Body of pancreas (tissue), 4 donors: ENCODE measurements at regions not wholly inside any gene's neighbourhood (a gene's known extent, or its start where the extent isn't known, plus 50 kb on each side); places are given as distances from the start of the nearest gene placed in this dataset.
"Not testable (repeated sequence)": the region's sequence is repeated elsewhere in the genome, so short reads cannot be mapped to it uniquely, and the experiment has no call there.

Source experiments
- ATAC-seq: fragments of 150-250 bp; one replicate; pipeline ENCODE4 v1.9.1; 2016
- DNase-seq, 4 donors: peaks; one replicate each; pipeline ENCODE4 v3.0.0-alpha.2; 2019
- H3K27ac ChIP-seq, 4 donors: fragments of 200-600 bp; sonication (generic); 1 replicate in 3 of 4; 2 replicates in 1 of 4; pipeline versions ENCODE4 v1.5.1 to v1.6.1; 2016 to 2019; ENCODE audit warnings: mild to moderate bottlenecking in 1 of 4, mixed read lengths in 1 of 4, moderate library complexity in 1 of 4
- H3K27me3 ChIP-seq, 2 donors: fragments of 200-600 bp; sonication (generic); one replicate each; pipeline ENCODE4 v1.6.0; 2016; ENCODE audit warnings: mild to moderate bottlenecking in 1 of 2
- H3K36me3 ChIP-seq, 2 donors: fragments of 200-600 bp; sonication (generic); replicated peaks in 1 of 2; 2 replicates each; pipeline ENCODE4 v1.5.1; 2016; ENCODE audit warnings: low read depth in 2 of 2; ENCODE audit not compliant: insufficient read depth in 1 of 2
- H3K4me1 ChIP-seq: fragments of 200-600 bp; sonication (generic); one replicate; pipeline ENCODE4 v1.6.0; 2016
- H3K4me3 ChIP-seq, 2 donors: fragments of 200-600 bp; sonication (generic); 1 replicate in 1 of 2; 2 replicates in 1 of 2; pipeline ENCODE4 v1.5.1; 2016 to 2019
- H3K9me3 ChIP-seq, 3 donors: fragments of 200-600 bp; sonication (generic); 1 replicate in 2 of 3; 2 replicates in 1 of 3; pipeline ENCODE4 v1.5.1; 2016
- CTCF ChIP-seq, 7 experiments: fragments of 450-650 bp in 4 of 7; fragments of 200-600 bp in 3 of 7; sonication (generic) in 3 of 7; IDR thresholded peaks; one replicate each; pipeline ENCODE4 v1.5.1; 2016 to 2019; ENCODE audit warnings: antibody characterized with exemption in 7 of 7
- POLR2A ChIP-seq, 3 donors: fragments of 450-650 bp; IDR thresholded peaks; one replicate each; pipeline ENCODE4 v1.6.1; 2016; ENCODE audit warnings: antibody characterized with exemption in 3 of 3, mild to moderate bottlenecking in 2 of 3
- WGBS, 2 donors: methylation state at CpG; one replicate each; pipeline ENCODE4 v1.1.5; 2017; 5-methylcytosine and 5-hydroxymethylcytosine counted together
- intact Hi-C: fragments of 100-400 bp; cut with DNase I; formaldehyde crosslinking; loops from one replicate; pipeline ENCODE4 v1.15.1; 2023

GRCh38 chr17:34479371-34479770, 100.0 kb upstream of the TMEM132E start:
- ATAC-seq, result no peak
- Histone ChIP-seq H3K27me3 (no peaks in the 10 kb centered on the region), H3K27ac (no peak overlapping the region), H3K4me1 (no peaks in the 10 kb centered on the region), H3K36me3 (no peaks in the 10 kb centered on the region), H3K4me3 (no peak overlapping the region), H3K9me3 (no peaks in the 10 kb centered on the region)
- intact Hi-C loops, result no loop called here
- 49 to 53% methylated on average over 5 to 6 of the region's 6 CpGs for WGBS, 2 donors
- no peak for TF ChIP-seq CTCF (IDR thresholded peaks at IDR 0.05)
- no peak for TF ChIP-seq POLR2A (IDR thresholded peaks at IDR 0.05)
- DNase-seq, result no peak

GRCh38 chr17:34478244-34478643, 101.1 kb upstream of the TMEM132E start:
- Histone ChIP-seq H3K27me3 (no peaks in the 10 kb centered on the region), H3K4me3 (no peak overlapping the region), H3K36me3 (no peaks in the 10 kb centered on the region), H3K27ac (no peak overlapping the region), H3K9me3 (no peaks in the 10 kb centered on the region), H3K4me1 (no peaks in the 10 kb centered on the region)
- TF ChIP-seq POLR2A (IDR thresholded peaks at IDR 0.05) (no peak), CTCF (IDR thresholded peaks at IDR 0.05) (no peak)
- WGBS, 2 donors, result 68 to 74% methylated on average over 3 of the region's 3 CpGs
- ATAC-seq, result no peak
- DNase-seq, result no peak
- intact Hi-C loops, result no loop called here

- Histone ChIP-seq H3K36me3 (no peaks in the 10 kb centered on the region), H3K9me3 (no peaks in the 10 kb centered on the region), H3K4me1 (no peaks in the 10 kb centered on the region), H3K4me3 (no peak overlapping the region), H3K27ac (no peak overlapping the region), H3K27me3 (no peaks in the 10 kb centered on the region)
- 75% methylated on average over 4 of the region's 4 CpGs for WGBS, 2 donors
- no peak for ATAC-seq
- intact Hi-C loops, result no loop called here
- no peak for DNase-seq
- TF ChIP-seq CTCF (IDR thresholded peaks at IDR 0.05) (no peak), POLR2A (IDR thresholded peaks at IDR 0.05) (no peak)
Measured at GRCh38 chr17:34475296-34475695, 104.1 kb upstream of the TMEM132E start.

GRCh38 chr17:34474706-34475105, 104.7 kb upstream of the TMEM132E start:
- 62 to 72% methylated on average over 2 of the region's 2 CpGs for WGBS, 2 donors
- TF ChIP-seq POLR2A (IDR thresholded peaks at IDR 0.05) (no peak), CTCF (IDR thresholded peaks at IDR 0.05) (no peak)
- intact Hi-C loops, result no loop called here
- Histone ChIP-seq H3K36me3 (no peaks in the 10 kb centered on the region), H3K9me3 (no peaks in the 10 kb centered on the region), H3K4me1 (no peaks in the 10 kb centered on the region), H3K27me3 (no peaks in the 10 kb centered on the region), H3K4me3 (no peak overlapping the region), H3K27ac (no peak overlapping the region)
- DNase-seq, result no peak
- ATAC-seq, result no peak

- ATAC-seq, result no peak
- H3K36me3 ChIP-seq, result no peaks in the 10 kb centered on the region
- no peaks in the 10 kb centered on the region for H3K9me3 ChIP-seq
- intact Hi-C loops, result no loop called here
- H3K4me3 ChIP-seq, result no peak overlapping the region
- TF ChIP-seq POLR2A (IDR thresholded peaks at IDR 0.05), result no peak
- no peak for TF ChIP-seq CTCF (IDR thresholded peaks at IDR 0.05)
- H3K27ac ChIP-seq, result no peak overlapping the region
- H3K27me3 ChIP-seq, result no peaks in the 10 kb centered on the region
- no peak for DNase-seq
- no peaks in the 10 kb centered on the region for H3K4me1 ChIP-seq
- WGBS, 2 donors, result 29 to 79% methylated on average over 1 of the region's 1 CpG
Measured at GRCh38 chr17:34472363-34472762, 107.0 kb upstream of the TMEM132E start.

GRCh38 chr17:34471278-34471677, 108.1 kb upstream of the TMEM132E start:
- DNase-seq, ATAC-seq, H3K4me3 ChIP-seq, intact Hi-C loops, H3K27me3 ChIP-seq, H3K27ac ChIP-seq, H3K36me3 ChIP-seq, H3K9me3 ChIP-seq, H3K4me1 ChIP-seq: not testable (repeated sequence)
- 21 to 27% methylated on average over 4 of the region's 4 CpGs for WGBS, 2 donors
